DND-41 (cell line): ENCODE measurements at regions not wholly inside any gene's neighbourhood (a gene's known extent, or its start where the extent isn't known, plus 50 kb on each side); places are given as distances from the start of the nearest gene placed in this dataset.

Experiments
- ATAC-seq: fragments of 200-7000 bp; cut with Tn5 transposase; 3 replicates; pipeline ENCODE4 v1.9.1; 2021; ENCODE audit warnings: low read depth; ENCODE audit not compliant: insufficient read depth
- DNase-seq: peaks from one replicate; pipeline ENCODE4 v3.0.0-alpha.2; 2020
- H2AFZ ChIP-seq: 2 replicates; pipeline ENCODE4 v1.6.0; 2012; ENCODE audit warnings: low read depth, low read length
- H3K27ac ChIP-seq: 2 replicates; pipeline ENCODE4 v1.5.1; 2012; ENCODE audit warnings: low read length, inconsistent platforms
- H3K27me3 ChIP-seq: fragments of 200-600 bp; sonication (generic); 2 replicates; pipeline ENCODE4 v1.6.0; 2012; ENCODE audit warnings: low read length, mild to moderate bottlenecking, inconsistent platforms; ENCODE audit not compliant: insufficient read depth, poor library complexity
- H3K36me3 ChIP-seq: 2 replicates; pipeline ENCODE4 v1.5.1; 2012; ENCODE audit warnings: low read length, inconsistent platforms; ENCODE audit not compliant: insufficient read depth
- H3K4me1 ChIP-seq: 2 replicates; pipeline ENCODE4 v1.5.1; 2012; ENCODE audit warnings: mild to moderate bottlenecking, low read length; ENCODE audit not compliant: insufficient read depth
- H3K4me2 ChIP-seq: 2 replicates; pipeline ENCODE4 v1.6.0; 2012; ENCODE audit warnings: mild to moderate bottlenecking, moderate library complexity, low read length, inconsistent platforms; ENCODE audit not compliant: insufficient read depth
- H3K4me3 ChIP-seq, 2 experiments: fragments of 200-600 bp in 1 of 2; shearing (Covaris generic) in 1 of 2; 2 replicates each; pipeline ENCODE4 v1.5.1; 2012 to 2016; ENCODE audit warnings: inconsistent platforms in 2 of 2, low read length in 2 of 2, mild to moderate bottlenecking in 2 of 2, low read depth in 1 of 2, moderate library complexity in 1 of 2
- H3K79me2 ChIP-seq: 2 replicates; pipeline ENCODE4 v1.6.0; 2012; ENCODE audit warnings: low read length, inconsistent platforms; ENCODE audit not compliant: insufficient read depth
- H3K9ac ChIP-seq: 2 replicates; pipeline ENCODE4 v1.6.0; 2012; ENCODE audit warnings: low read depth, mild to moderate bottlenecking, inconsistent platforms, low read length, moderate library complexity
- H3K9me3 ChIP-seq: 2 replicates; pipeline ENCODE4 v1.5.1; 2012; ENCODE audit warnings: low read length, moderate library complexity, mild to moderate bottlenecking, inconsistent platforms; ENCODE audit not compliant: insufficient read depth, severe bottlenecking
- H4K20me1 ChIP-seq: 2 replicates; pipeline ENCODE4 v1.6.0; 2012; ENCODE audit warnings: low read length; ENCODE audit not compliant: insufficient read depth
- EZH2 ChIP-seq: IDR thresholded peaks from 3 replicates; pipeline ENCODE4 v1.6.1; 2012; ENCODE audit warnings: borderline replicate concordance, low read depth, mild to moderate bottlenecking, moderate library complexity, low read length, inconsistent platforms; ENCODE audit not compliant: severe bottlenecking
- TF ChIP-seq, protein P1 (sequence below): IDR thresholded peaks from 2 replicates; pipeline ENCODE4 v1.5.1; 2012; ENCODE audit warnings: borderline replicate concordance, low read length, moderate library complexity, mild to moderate bottlenecking; ENCODE audit not compliant: poor library complexity, severe bottlenecking; ENCODE audit errors: extremely low read depth

GRCh38 chr15:62845241-62846126 is 197.1 kb upstream of the TPM1 start:
- H3K27me3 ChIP-seq = no peaks in the 10 kb centered on the region
- no peak overlapping the region for H2AFZ ChIP-seq
- no peaks in the 10 kb centered on the region for H3K9me3 ChIP-seq
- no peak for ATAC-seq
- H3K4me3 ChIP-seq = no peak overlapping the region
- no peaks in the 10 kb centered on the region for H4K20me1 ChIP-seq
- H3K27ac ChIP-seq = no peak overlapping the region
- no peak overlapping the region for H3K9ac ChIP-seq
- TF ChIP-seq EZH2 = no peak
- TF ChIP-seq, protein P1, sequence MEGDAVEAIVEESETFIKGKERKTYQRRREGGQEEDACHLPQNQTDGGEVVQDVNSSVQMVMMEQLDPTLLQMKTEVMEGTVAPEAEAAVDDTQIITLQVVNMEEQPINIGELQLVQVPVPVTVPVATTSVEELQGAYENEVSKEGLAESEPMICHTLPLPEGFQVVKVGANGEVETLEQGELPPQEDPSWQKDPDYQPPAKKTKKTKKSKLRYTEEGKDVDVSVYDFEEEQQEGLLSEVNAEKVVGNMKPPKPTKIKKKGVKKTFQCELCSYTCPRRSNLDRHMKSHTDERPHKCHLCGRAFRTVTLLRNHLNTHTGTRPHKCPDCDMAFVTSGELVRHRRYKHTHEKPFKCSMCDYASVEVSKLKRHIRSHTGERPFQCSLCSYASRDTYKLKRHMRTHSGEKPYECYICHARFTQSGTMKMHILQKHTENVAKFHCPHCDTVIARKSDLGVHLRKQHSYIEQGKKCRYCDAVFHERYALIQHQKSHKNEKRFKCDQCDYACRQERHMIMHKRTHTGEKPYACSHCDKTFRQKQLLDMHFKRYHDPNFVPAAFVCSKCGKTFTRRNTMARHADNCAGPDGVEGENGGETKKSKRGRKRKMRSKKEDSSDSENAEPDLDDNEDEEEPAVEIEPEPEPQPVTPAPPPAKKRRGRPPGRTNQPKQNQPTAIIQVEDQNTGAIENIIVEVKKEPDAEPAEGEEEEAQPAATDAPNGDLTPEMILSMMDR = no peak
- no peaks in the 10 kb centered on the region for H3K36me3 ChIP-seq
- DNase-seq = no peak
- H3K79me2 ChIP-seq = no peaks in the 10 kb centered on the region
- no peak overlapping the region for H3K4me2 ChIP-seq
- H3K4me1 ChIP-seq = no peaks in the 10 kb centered on the region

DNA sequence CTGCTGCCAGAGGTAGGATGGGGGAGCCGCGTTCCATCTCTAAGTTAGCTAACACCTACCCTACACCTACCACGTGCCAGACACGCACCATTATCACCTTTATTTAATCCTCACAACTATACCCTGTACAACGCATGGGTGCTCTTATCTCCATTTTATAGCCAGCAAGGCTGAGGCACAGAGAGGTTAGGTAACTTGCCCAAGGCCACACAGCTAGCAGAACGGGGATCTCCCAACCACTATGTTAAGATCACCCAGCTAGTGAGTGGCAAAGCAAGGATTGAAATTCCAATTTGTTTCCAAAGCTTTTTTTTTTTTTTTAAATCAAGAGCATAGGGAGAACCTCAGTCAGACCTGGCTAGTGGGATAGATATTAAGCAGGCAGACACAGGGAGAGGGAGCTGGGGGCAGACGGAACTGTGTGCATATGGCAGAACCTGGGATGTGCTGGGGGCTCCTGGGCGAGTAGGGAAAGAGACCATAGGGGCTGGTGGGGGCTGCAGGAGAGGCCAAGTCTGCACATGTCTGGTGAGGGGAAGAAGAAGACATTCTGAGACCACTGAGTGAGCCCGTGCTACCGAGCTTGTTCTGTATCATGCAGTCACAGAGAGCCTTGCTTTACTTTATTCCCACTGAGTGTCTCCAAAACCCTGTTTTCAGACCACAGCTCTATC is 196.3 kb upstream of the TPM1 start:
- Histone ChIP-seq H3K4me1 (no peaks in the 10 kb centered on the region), H3K79me2 (no peaks in the 10 kb centered on the region), H3K27ac (no peak overlapping the region), H3K4me3 (no peak overlapping the region), H3K9ac (no peak overlapping the region), H2AFZ (no peak overlapping the region), H3K36me3 (no peaks in the 10 kb centered on the region), H4K20me1 (no peaks in the 10 kb centered on the region), H3K9me3 (no peaks in the 10 kb centered on the region), H3K27me3 (no peaks in the 10 kb centered on the region), H3K4me2 (no peak overlapping the region)
- no peak for TF ChIP-seq EZH2
- TF ChIP-seq, protein P1 = no peak
- DNase-seq (no peak), ATAC-seq (no peak)

DNA sequence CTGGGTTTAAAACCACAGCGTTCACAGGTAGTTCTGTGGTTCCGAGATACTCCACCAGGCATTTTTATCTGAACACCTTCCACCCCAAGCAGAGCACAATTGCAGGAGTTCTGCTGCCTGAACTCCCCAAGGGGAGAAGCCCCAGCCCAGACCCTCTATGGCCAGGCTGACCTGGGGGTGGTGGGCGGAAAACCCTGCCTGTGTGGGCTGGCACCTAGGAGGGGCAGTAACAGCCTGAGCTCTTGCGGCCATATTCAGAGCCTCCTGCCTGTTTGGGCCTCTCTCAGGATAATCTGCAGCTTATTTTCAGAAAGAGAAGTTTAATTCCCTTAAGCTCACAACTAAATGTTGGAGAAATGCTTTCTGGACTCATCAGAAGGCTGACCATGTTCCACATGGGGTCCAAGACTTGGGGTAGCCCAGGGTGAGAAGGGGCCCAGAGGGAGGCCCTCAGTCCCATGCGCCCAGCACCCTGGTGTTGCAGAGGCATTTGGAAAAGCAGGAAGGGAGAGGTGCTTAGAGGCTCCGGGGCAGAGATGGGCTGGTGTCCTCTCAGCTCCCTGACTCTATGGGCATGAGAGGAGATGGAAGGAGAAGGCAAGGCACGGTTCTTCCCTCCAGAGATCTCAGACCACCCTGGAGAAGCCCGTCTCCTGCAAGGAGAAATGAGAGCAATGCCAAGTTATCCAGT is 195.6 kb upstream of the TPM1 start:
- Histone ChIP-seq H4K20me1 (no peaks in the 10 kb centered on the region), H3K36me3 (no peaks in the 10 kb centered on the region), H3K9me3 (no peaks in the 10 kb centered on the region), H3K4me3 (no peak overlapping the region), H3K27me3 (no peaks in the 10 kb centered on the region), H3K4me1 (no peaks in the 10 kb centered on the region), H3K4me2 (no peak overlapping the region), H2AFZ (no peak overlapping the region), H3K79me2 (no peaks in the 10 kb centered on the region), H3K9ac (no peak overlapping the region), H3K27ac (no peak overlapping the region)
- ATAC-seq = no peak
- TF ChIP-seq EZH2 = no peak
- TF ChIP-seq, protein P1 = no peak
- no peak for DNase-seq
